Sigmoid colon (tissue), 6 donors: ENCODE measurements at regions not wholly inside any gene's neighbourhood (a gene's known extent, or its start where the extent isn't known, plus 50 kb on each side); places are given as distances from the start of the nearest gene placed in this dataset.

Source experiments
- DNase-seq: peaks from one replicate; pipeline ENCODE4 v3.0.0-alpha.2; 2019
- H3K27ac ChIP-seq, 4 donors: fragments of 200-600 bp; sonication (generic); one replicate each; pipeline ENCODE4 v1.5.1; 2016 to 2019; ENCODE audit warnings: mild to moderate bottlenecking in 1 of 4
- H3K27me3 ChIP-seq, 3 donors: fragments of 200-600 bp; sonication (generic); one replicate each; pipeline ENCODE4 v1.5.1; 2019; ENCODE audit warnings: mild to moderate bottlenecking in 1 of 3
- H3K36me3 ChIP-seq, 4 donors: fragments of 200-600 bp; sonication (generic); one replicate each; pipeline ENCODE4 v1.5.1; 2016 to 2019
- H3K4me1 ChIP-seq, 4 donors: fragments of 200-600 bp; sonication (generic); one replicate each; pipeline ENCODE4 v1.5.1; 2017 to 2019
- H3K4me3 ChIP-seq, 4 donors: fragments of 200-600 bp; sonication (generic); one replicate each; pipeline ENCODE4 v1.5.1; 2017 to 2019; ENCODE audit warnings: mild to moderate bottlenecking in 2 of 4, moderate library complexity in 1 of 4
- H3K9me3 ChIP-seq, 4 donors: fragments of 200-600 bp in 3 of 4; sonication (generic) in 3 of 4; one replicate each; pipeline versions ENCODE4 v1.5.1 to v1.6.1; 2013 to 2019
- CTCF ChIP-seq, 4 experiments: fragments of 450-650 bp in 3 of 4; fragments of 200-600 bp in 1 of 4; IDR thresholded peaks; one replicate each; pipeline ENCODE4 v1.5.1; 2016 to 2019; ENCODE audit warnings: antibody characterized with exemption in 4 of 4, mild to moderate bottlenecking in 3 of 4, moderate library complexity in 2 of 4
- EP300 ChIP-seq, 4 donors: sonication (generic); formaldehyde crosslinking; IDR thresholded peaks; one replicate each; pipeline ENCODE4 v1.6.1; 2017; ENCODE audit warnings: antibody characterized with exemption in 4 of 4
- POLR2A ChIP-seq, 2 donors: fragments of 450-650 bp; IDR thresholded peaks; one replicate each; pipeline ENCODE4 v1.6.1; 2016; ENCODE audit warnings: antibody characterized with exemption in 2 of 2, mild to moderate bottlenecking in 2 of 2, moderate library complexity in 2 of 2
- POLR2AphosphoS5 ChIP-seq, 4 donors: sonication (generic); formaldehyde crosslinking; IDR thresholded peaks; one replicate each; pipeline ENCODE4 v1.6.1; 2017; ENCODE audit warnings: antibody characterized with exemption in 4 of 4
- WGBS, 2 donors: extraction: QIAGEN DNeasy Blood & Tissue Kit; methylation state at CpG; one replicate each; pipeline ENCODE4 v1.1.7; 2013; 5-methylcytosine and 5-hydroxymethylcytosine counted together
- intact Hi-C: fragments of 100-400 bp; cut with DNase I; formaldehyde crosslinking; loops from one replicate; pipeline ENCODE4 v1.15.1; 2023
- donor health status: healthy with polysubstance abuse.
- donor health status: healthy.

- intact Hi-C loops = loop anchor here (1.0 to 5.0 kb wide), 3 partner anchors 51 to 627 kb away; partner anchors contain the start of gene NECTIN1
Measured at GRCh38 chr11:119481667-119482400, 58.9 kb upstream of the THY1 start.

GRCh38 chr11:119481021-119481666 lies 58.2 kb upstream of the THY1 start:
- Histone ChIP-seq H3K4me1 (peaks cover 0 to 5% (median 2%) of the 10 kb centered on the region in 4 donors), H3K27me3 (no peaks in the 10 kb centered on the region), H3K9me3 (no peaks in the 10 kb centered on the region), H3K36me3 (no peaks in the 10 kb centered on the region), H3K27ac (no peak overlapping the region), H3K4me3 (no peak overlapping the region)
- DNase-seq = peak; percentile 90
- no peak for TF ChIP-seq POLR2A (IDR thresholded peaks at IDR 0.05)
- peak in 1 of 4 donors; percentile 37 for TF ChIP-seq POLR2AphosphoS5 (IDR thresholded peaks at IDR 0.05)
- peak; percentile 74 to 95 (median 92) for TF ChIP-seq CTCF (IDR thresholded peaks at IDR 0.05)
- 17 to 25% methylated on average over 31 of the region's 31 CpGs for WGBS, 2 donors
- intact Hi-C loops = loop anchor here (1.0 to 5.0 kb wide), 3 partner anchors 52 to 628 kb away; partner anchors contain the start of gene NECTIN1

More at GRCh38 chr11:119481667-119482400, 58.9 kb upstream of the THY1 start:
- no peak overlapping the region for H3K4me3 ChIP-seq
- no peak for DNase-seq
- no peaks in the 10 kb centered on the region for H3K9me3 ChIP-seq
- TF ChIP-seq POLR2A (IDR thresholded peaks at IDR 0.05) = no peak
- no peak for TF ChIP-seq EP300 (IDR thresholded peaks at IDR 0.05)
- no peak for TF ChIP-seq CTCF (IDR thresholded peaks at IDR 0.05)
- TF ChIP-seq POLR2AphosphoS5 (IDR thresholded peaks at IDR 0.05) = no peak
- 46 to 62% methylated on average over 22 of the region's 22 CpGs for WGBS, 2 donors
- H3K4me1 ChIP-seq = peaks cover 0 to 5% (median 2%) of the 10 kb centered on the region in 4 donors
- H3K27ac ChIP-seq = no peak overlapping the region
- no peaks in the 10 kb centered on the region for H3K36me3 ChIP-seq
- H3K27me3 ChIP-seq = no peaks in the 10 kb centered on the region

GRCh38 chr11:119480380-119481020 lies 57.5 kb upstream of the THY1 start:
- Histone ChIP-seq H3K4me1 (peaks cover 0 to 5% (median 2%) of the 10 kb centered on the region in 4 donors), H3K36me3 (no peaks in the 10 kb centered on the region), H3K9me3 (no peaks in the 10 kb centered on the region), H3K27ac (no peak overlapping the region), H3K4me3 (no peak overlapping the region), H3K27me3 (no peaks in the 10 kb centered on the region)
- TF ChIP-seq POLR2A (IDR thresholded peaks at IDR 0.05) = no peak
- no peak for TF ChIP-seq POLR2AphosphoS5 (IDR thresholded peaks at IDR 0.05)
- 89 to 90% methylated on average over 11 of the region's 11 CpGs for WGBS, 2 donors
- intact Hi-C loops = loop anchor here (1.0 to 5.0 kb wide), 3 partner anchors 53 to 628 kb away; partner anchors contain the start of gene NECTIN1
- no peak for DNase-seq

- TF ChIP-seq POLR2AphosphoS5 (IDR thresholded peaks at IDR 0.05) (no peak), POLR2A (IDR thresholded peaks at IDR 0.05) (no peak), EP300 (IDR thresholded peaks at IDR 0.05) (no peak), CTCF (IDR thresholded peaks at IDR 0.05) (no peak)
- H3K4me3 ChIP-seq = no peak overlapping the region
- 71 to 78% methylated on average over 6 of the region's 6 CpGs for WGBS, 2 donors
- H3K27ac ChIP-seq = no peak overlapping the region
- no peaks in the 10 kb centered on the region for H3K27me3 ChIP-seq
- no peaks in the 10 kb centered on the region for H3K36me3 ChIP-seq
- peaks cover 0 to 9% (median 3%) of the 10 kb centered on the region in 4 donors for H3K4me1 ChIP-seq
- intact Hi-C loops = loop anchor here (2.0 to 5.0 kb wide), 2 partner anchors 248 to 629 kb away; partner anchors contain the start of gene NECTIN1
- no peaks in the 10 kb centered on the region for H3K9me3 ChIP-seq
- no peak for DNase-seq
Measured at GRCh38 chr11:119479685-119480275, 56.8 kb upstream of the THY1 start.
